Omental fat pad (tissue), 3 donors: ENCODE measurements at regions not wholly inside any gene's neighbourhood (a gene's known extent, or its start where the extent isn't known, plus 50 kb on each side); places are given as distances from the start of the nearest gene placed in this dataset.
"Not testable (repeated sequence)": the region's sequence is repeated elsewhere in the genome, so short reads cannot be mapped to it uniquely, and the experiment has no call there.

Experiments used
- ATAC-seq: fragments of 150-250 bp; one replicate; pipeline ENCODE4 v1.9.1; 2016; ENCODE audit warnings: mild to moderate bottlenecking, moderate library complexity; ENCODE audit not compliant: low FRiP score
- DNase-seq: peaks from one replicate; pipeline ENCODE4 v3.0.0-alpha.2; 2019; ENCODE audit warnings: low spot score
- CTCF ChIP-seq, 3 donors: fragments of 450-650 bp; IDR thresholded peaks; one replicate each; pipeline ENCODE4 v1.5.1; 2016 to 2017; ENCODE audit warnings: antibody characterized with exemption in 3 of 3, mild to moderate bottlenecking in 3 of 3, moderate library complexity in 2 of 3

GRCh38 chr22:22121445-22121844 is 123.1 kb upstream of the VPREB1 start:
- DNase-seq (no peak), ATAC-seq (no peak)
- no peak for TF ChIP-seq CTCF (IDR thresholded peaks at IDR 0.05)

- DNase-seq (no peak), ATAC-seq (no peak)
- TF ChIP-seq CTCF (IDR thresholded peaks at IDR 0.05), result no peak
Measured at GRCh38 chr22:22120160-22120559, 124.4 kb upstream of the VPREB1 start.

GRCh38 chr22:22118987-22119386 is 125.6 kb upstream of the VPREB1 start:
- ATAC-seq (no peak), DNase-seq (no peak)
- no peak for TF ChIP-seq CTCF (IDR thresholded peaks at IDR 0.05)

GRCh38 chr22:22117864-22118544 is 126.6 kb upstream of the VPREB1 start:
- not testable (repeated sequence) for DNase-seq, ATAC-seq

GRCh38 chr22:22116997-22117770 is 127.4 kb upstream of the VPREB1 start:
- ATAC-seq, DNase-seq: not testable (repeated sequence)

GRCh38 chr22:22113701-22114100 is 130.9 kb upstream of the VPREB1 start:
- TF ChIP-seq CTCF (IDR thresholded peaks at IDR 0.05), result no peak
- ATAC-seq, result no peak
- no peak for DNase-seq

- ATAC-seq (no peak), DNase-seq (no peak)
- TF ChIP-seq CTCF (IDR thresholded peaks at IDR 0.05), result no peak
Measured at GRCh38 chr22:22112533-22113294, 130.1 kb upstream of the TOP3B start.
